ENCODE measurements at regions not wholly inside any gene's neighbourhood (a gene's known extent, or its start where the extent isn't known, plus 50 kb on each side); places are given as distances from the start of the nearest gene placed in this dataset.
"Not testable (repeated sequence)": the region's sequence is repeated elsewhere in the genome, so short reads cannot be mapped to it uniquely, and the experiment has no call there.

DNA sequence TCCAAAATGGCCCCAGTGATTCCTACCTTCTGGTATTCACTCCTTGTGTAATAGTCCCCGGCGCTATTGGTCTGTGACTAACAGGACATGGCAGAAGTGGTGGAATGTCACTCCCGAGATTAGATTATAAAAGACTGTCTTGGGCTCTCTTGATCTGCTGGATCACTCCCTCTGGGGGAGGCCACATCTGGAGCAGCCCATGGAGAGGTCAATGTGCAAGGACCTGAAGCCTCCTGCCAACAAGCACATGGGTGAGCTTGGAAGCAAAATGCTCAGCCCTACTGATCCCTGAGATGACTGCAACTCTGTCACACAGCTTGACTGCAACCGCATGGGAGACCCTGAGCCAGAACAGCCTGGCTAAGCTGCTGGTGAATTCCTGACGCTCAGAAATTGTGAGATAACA, 94.3 kb upstream of the GLI2 start:
- DNase-seq, result no peak

DNA sequence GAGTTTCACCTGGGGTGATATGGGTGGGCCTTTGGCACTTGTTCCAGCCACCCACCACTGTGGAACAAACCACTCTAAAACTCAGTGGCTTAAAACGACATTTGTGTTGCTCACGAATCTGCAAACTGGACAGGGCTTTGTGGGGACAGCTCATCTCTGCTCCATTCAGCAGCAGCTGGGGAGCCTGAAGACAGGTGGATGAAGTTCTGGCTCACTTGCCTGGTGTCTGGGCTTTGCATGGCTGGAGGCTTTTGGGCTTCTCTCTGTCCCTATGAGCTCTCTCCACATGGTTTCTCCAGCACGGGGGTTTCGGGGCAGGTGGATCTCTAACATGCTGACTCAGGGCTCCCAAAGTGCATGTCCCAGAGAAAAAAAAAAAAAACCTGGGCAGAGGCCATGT, 93.0 kb upstream of the GLI2 start:
- DNase-seq, result no peak

- no peak for DNase-seq
Measured at GRCh38 chr2:120646994-120647393, 88.7 kb upstream of the GLI2 start.

GRCh38 chr2:120647487-120647886, 88.2 kb upstream of the GLI2 start:
- no peak for DNase-seq

DNA sequence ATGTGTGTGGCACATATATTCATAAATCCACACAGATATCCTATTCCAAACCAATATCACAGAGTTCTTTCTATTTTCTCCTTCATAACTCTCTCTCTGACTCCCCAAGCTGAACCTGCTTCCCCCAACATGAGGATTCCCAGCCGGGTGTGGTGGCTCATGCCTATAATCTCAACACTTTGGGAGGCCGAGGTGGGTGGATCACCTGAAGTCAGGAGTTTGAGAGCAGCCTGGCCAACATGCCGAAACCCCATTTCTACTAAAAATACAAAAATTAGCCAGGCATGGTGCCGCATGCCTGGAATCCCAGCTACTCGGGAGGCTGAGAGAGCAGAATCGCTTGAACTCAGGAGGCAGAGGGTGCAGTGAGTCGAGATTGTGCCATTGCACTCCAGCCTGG, 86.3 kb upstream of the GLI2 start:
- DNase-seq, result not testable (repeated sequence)

DNA sequence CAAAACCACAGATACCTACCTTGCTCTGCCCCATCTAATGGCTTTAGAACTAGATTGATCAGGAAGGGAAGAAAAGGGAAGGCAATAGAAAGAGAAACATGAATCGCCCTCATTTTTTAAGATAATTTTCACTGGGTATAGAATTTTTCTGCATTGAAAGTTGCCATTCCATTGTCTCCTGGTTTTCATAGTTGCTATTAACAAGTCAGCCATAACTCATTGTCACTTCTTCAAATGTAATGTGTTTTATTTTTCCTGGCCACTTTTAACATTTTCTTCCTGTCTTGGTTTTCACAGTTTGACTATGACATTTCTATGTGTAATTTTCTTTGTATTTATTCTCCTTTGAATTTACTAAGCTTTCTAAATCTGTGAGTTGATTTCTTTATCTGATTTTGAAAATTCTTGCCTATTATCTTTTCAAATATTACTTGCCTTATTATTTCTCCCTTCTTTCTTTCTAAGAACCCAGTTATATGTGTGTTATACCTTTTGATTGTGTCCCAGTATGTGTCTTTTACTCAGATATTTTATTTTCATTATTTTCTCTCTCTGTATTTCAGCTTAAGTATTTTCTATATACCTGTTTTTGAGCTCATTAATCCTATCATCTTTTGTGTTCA, 85.5 kb upstream of the GLI2 start:
- DNase-seq, result no peak

DNA sequence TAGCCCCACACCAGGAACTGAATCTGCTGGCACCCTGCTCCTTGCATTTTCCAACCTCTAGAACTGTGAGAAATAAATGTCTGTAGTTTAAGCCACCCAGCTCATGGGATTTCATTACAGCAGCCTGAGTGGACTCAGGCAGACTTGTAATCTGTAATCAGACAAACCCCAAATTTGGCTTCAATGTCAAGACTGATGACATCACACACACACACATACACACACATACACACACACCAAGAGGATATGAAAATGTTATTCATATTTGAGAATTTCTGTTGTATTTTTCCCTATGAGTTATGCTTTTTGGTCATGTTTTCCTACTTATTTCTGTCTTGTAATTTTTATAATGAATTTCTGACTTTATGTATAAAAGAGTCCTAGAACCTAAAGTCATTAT, 83.8 kb upstream of the GLI2 start:
- no peak for DNase-seq

- no peak for DNase-seq
Measured at GRCh38 chr2:120653046-120653445, 82.6 kb upstream of the GLI2 start.

DNA sequence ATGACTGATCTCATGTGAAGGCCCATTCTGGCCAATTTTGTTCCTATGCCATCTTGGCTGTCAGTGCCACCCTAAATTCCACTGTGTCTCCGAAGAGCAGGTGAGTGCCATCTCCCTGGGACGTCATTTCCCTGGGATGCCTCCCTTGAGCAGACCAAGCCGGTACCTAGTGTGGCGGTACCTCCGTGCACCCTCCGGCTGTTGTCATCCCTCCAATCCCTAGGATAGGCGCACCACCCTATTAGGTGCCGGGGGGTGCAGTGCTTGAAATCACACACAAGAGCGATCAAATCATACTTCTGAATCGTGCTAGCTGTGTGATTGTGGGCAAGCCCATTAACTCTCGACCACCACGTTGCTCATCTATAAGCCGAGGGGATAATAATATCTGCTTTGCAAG, 81.8 kb upstream of the GLI2 start:
- no peak for DNase-seq

GRCh38 chr2:120654381-120655134, 81.1 kb upstream of the GLI2 start:
- no peak for DNase-seq

GRCh38 chr2:120656273-120656950, 79.3 kb upstream of the GLI2 start:
- DNase-seq, result no peak

GRCh38 chr2:120658042-120658769, 77.5 kb upstream of the GLI2 start:
- DNase-seq, result no peak

DNA sequence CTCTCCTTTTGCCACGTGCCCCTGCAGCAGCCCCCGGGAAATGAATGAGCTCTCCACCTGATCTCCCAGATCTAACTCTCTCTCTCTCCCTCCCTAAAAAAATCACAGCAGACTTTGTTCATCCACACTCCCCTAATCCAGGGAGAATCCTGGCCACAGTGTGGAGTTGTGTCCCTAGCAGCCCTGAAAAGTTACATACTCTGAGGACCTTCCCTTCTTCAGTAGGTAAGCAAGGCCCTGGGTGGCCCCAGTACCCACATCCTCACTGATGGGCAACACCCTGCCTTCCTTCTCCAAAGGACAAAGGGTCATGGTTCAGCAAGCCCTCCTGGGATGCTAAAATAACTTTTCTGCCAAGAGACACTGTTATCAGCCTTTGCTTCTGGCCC, 76.9 kb upstream of the GLI2 start:
- DNase-seq, result no peak

- DNase-seq, result no peak
Measured at GRCh38 chr2:120659275-120659977, 76.2 kb upstream of the GLI2 start.

DNA sequence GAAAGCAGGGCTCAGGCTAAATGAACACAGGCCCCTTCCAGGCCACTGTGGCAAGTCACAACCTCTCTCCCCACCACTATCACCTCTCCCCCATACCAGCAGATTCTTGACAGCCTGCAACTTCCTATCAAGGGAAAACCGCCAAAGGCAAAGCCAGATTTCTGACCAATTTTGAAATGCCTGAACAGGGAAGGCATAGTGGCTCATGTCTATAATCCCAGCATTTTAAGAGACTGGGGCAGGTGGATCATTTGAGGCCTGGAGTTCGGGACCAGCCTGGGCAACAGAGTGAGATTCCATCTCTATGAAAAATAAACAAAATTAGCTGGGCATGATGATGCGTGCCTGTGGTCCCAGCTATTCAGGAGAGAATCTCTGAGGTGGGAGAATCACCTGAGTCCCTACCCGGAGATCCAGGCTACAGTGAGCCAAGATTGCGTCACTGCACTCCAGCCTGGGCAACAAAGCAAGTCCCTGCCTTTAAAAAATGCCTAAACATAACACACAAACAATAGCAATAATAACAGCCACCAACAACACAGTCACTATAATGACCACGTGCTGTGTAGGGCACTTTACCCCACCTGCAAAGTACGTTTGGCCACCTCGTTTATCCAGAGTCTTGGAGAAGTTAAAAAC, 75.5 kb upstream of the GLI2 start:
- no peak for DNase-seq

GRCh38 chr2:120660771-120661459, 74.8 kb upstream of the GLI2 start:
- peak; percentile 19 to 45 for DNase-seq

GRCh38 chr2:120661551-120661950, 74.1 kb upstream of the GLI2 start:
- DNase-seq, result peak; percentile 78 to 88

GRCh38 chr2:120662046-120662445, 73.6 kb upstream of the GLI2 start:
- DNase-seq, result no peak

DNA sequence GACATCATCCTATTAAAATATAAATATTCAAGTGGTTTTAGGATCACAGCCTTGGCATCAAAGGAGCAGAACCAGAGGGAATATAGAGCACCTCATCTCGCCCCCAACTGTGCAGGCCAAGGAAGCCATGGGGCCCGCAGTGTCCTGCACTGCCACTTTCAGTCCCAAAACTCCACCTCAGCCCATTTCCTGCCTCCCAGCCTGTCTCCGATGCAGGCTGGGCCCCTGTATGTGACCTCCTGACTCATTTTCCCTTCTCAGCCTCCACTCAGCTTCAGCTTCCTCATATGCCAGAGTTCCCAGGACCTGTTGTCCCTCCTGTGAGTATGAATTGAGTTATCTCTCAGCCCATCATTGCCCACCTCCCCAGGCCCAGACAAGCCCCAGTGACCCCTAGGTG, 72.9 kb upstream of the GLI2 start:
- no peak for DNase-seq

DNA sequence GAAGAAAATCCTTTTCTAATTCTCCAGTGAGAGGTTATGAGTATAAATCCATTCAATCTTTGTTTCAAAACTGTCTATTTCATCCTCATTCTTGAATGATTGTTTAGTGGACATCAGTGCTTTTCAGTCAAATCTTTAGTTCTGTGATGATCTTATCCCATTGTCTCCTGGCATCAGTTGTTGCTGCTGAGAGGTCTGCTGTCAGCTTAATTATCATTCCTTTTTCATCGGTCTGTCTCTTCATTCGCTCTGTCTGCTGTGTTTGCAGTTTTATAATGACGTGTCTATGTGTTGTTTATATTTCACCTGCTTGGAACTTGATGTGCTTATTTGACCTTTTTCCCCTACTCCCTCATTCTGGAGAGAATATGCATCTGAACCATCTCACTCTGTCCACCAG, 69.2 kb upstream of the GLI2 start:
- DNase-seq, result no peak

GRCh38 chr2:120667981-120668380, 67.7 kb upstream of the GLI2 start:
- no peak for DNase-seq

All from SHP77 (cell line).